ENCODE measurements at regions not wholly inside any gene's neighbourhood (a gene's known extent, or its start where the extent isn't known, plus 50 kb on each side); places are given as distances from the start of the nearest gene placed in this dataset.

- TF ChIP-seq POLR2A (IDR thresholded peaks at IDR 0.05; ENCODE audit: low read length) (no peak), GATA1 (IDR thresholded peaks at IDR 0.05; ENCODE audit: low read depth, low read length) (no peak)
Measured at GRCh38 chr4:89539797-89540711, 232.5 kb upstream of the GPRIN3 start.

Data from erythroblast (primary cell).